Adrenal gland (tissue), 5 donors: ENCODE measurements at regions not wholly inside any gene's neighbourhood (a gene's known extent, or its start where the extent isn't known, plus 50 kb on each side); places are given as distances from the start of the nearest gene placed in this dataset.

Experiments used
- CTCF ChIP-seq, 6 experiments: fragments of 450-650 bp in 4 of 6; fragments of 200-600 bp in 2 of 6; sonication (generic) in 1 of 6; IDR thresholded peaks; 1 replicate in 5 of 6; 2 replicates in 1 of 6; pipeline versions ENCODE4 v1.5.1 to v1.8.0; 2016 to 2021; ENCODE audit warnings: antibody characterized with exemption in 6 of 6, mild to moderate bottlenecking in 2 of 6, moderate library complexity in 1 of 6
- POLR2A ChIP-seq, 2 donors: fragments of 450-650 bp; IDR thresholded peaks; one replicate each; pipeline ENCODE4 v1.6.1; 2017; ENCODE audit warnings: antibody characterized with exemption in 2 of 2, mild to moderate bottlenecking in 2 of 2, moderate library complexity in 1 of 2
- donor health status: DM: no; HTN: no; CAD: no.

DNA sequence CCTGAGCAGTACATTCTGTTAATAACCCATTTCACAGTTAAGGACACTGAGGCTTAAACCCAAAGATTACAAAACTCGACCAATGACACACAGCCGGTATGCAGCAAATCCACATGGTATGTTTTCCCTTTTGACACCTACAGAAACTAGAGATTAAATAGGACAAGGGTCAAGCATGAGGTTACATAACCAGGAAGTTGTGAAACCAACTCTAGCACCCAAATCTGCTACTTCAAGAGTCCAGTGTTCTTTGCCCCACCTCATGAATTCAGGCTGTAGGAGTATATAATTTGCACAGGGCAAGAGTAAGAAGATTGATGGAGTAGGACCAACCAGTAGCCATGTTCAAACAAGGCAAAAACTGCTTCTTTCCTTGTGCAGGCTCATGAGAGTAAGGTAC is 249.8 kb downstream of the BCL11A start:
- TF ChIP-seq CTCF (IDR thresholded peaks at IDR 0.05) (no peak), POLR2A (IDR thresholded peaks at IDR 0.05) (no peak)
